ENCODE measurements at regions not wholly inside any gene's neighbourhood (a gene's known extent, or its start where the extent isn't known, plus 50 kb on each side); places are given as distances from the start of the nearest gene placed in this dataset.

DNA sequence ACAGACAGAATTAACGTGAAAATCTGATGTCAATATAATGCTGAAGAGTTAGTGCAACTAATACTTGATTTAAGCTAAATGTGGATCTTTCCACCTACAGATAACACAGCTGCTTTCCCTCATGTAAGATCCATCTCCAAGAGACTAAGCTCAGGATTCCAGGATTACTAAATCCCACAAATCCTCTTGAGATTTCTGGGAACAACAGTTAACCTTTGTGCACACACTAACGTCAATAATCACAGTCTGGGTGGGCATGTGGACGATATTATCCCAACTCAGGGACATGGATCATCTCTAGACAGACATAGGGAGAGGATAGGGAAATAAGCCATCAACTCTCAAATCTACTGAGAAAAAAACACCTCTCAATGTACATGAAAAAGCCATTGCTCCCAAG lies 432.6 kb downstream of the SATB2 start:
- DNase-seq (ENCODE audit: low read depth in 2 of 2) = no peak

DNA sequence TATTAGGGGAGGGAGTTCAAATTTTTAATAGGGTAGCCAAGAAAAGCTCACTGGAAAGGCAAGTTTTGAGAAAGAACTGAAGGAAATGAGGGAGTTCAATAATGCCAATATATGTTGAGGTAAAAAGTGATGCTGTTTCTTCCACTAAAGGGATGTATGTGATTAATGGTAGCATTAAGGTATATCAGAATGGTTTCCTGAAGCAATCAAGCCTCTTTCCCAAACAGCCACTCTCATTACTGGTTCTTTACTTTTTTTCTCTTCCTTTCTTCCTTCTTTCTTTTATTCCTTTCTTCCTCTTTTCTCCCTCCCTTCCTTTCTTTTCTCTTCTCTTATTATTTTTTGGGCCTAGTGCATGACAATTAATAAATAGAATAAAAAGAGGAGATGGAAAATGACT lies 433.5 kb downstream of the SATB2 start:
- no peak for DNase-seq (ENCODE audit: low read depth in 2 of 2)

- no peak for DNase-seq (ENCODE audit: low read depth in 2 of 2)
Observed at GRCh38 chr2:199019898-199020507, 437.7 kb downstream of the SATB2 start.

DNA sequence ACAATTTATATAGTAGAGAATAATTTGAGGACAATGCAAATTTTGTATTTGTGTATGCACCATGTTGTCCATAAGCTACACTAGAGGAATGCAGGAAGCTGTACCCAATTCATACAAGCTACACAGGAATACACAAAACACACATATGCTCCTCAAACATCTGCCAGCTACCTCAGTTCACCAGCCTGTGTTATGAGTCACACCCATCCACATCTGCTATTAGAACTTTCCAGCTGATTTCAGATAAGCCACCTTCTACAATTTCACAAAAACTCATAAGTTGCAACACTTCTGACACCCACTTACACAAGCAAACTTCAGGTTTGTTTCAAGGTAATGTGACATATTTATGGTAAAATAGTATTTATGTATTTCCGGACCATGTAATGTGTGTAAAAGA lies 438.9 kb downstream of the SATB2 start:
- no peak for DNase-seq (ENCODE audit: low read depth in 2 of 2)

DNA sequence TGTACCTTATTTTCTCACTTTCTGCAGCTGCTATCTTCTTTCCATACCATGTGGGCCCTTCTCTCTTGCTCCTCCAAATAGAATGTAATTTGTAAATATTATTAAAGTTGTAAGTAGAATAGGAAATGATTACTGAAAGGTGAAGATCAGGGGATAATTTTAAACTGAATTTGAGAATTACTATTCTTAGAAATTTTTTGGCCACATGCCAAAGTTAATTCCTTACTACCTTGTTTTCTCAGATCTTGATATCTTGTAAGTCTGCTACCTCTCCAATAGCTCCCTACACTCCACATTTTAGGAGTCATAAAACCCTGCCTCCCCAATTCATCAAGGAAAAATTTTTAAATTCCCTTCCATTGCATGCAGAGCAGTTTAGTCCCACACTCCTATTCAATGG lies 442.7 kb downstream of the SATB2 start:
- no peak for DNase-seq (ENCODE audit: low read depth in 2 of 2)

- DNase-seq (ENCODE audit: low read depth in 2 of 2) = no peak
Observed at GRCh38 chr2:199014226-199014625, 443.5 kb downstream of the SATB2 start.

DNA sequence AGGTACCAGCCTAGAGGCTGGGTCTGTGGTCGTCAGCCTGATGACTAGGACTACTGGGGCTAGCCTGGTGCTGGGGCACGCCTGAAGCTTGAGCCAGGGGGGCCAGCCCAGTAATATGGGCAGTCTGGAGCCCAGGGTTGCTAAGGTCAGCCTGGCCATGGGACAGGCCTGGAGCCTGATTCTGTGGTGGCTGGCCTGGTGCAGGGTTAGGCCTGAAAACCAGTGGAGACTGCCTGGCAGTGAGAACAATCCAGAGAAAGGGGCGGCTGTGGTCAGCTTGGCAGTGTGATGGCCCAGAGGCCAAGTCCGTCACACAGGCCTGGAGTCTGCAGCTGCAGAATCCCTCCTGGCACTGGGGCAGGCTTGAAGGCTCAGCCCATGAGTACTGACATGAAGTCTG lies 445.8 kb downstream of the SATB2 start:
- DNase-seq (ENCODE audit: low read depth in 2 of 2) = no peak

- DNase-seq (ENCODE audit: low read depth in 2 of 2) = no peak
Observed at GRCh38 chr2:198994678-198995077, 463.1 kb downstream of the SATB2 start.

GRCh38 chr2:198991431-198991830 lies 466.3 kb downstream of the SATB2 start:
- no peak for DNase-seq (ENCODE audit: low read depth in 2 of 2)

- no peak for DNase-seq (ENCODE audit: low read depth in 2 of 2)
Observed at GRCh38 chr2:198975779-198976178, 482.0 kb downstream of the SATB2 start.

DNA sequence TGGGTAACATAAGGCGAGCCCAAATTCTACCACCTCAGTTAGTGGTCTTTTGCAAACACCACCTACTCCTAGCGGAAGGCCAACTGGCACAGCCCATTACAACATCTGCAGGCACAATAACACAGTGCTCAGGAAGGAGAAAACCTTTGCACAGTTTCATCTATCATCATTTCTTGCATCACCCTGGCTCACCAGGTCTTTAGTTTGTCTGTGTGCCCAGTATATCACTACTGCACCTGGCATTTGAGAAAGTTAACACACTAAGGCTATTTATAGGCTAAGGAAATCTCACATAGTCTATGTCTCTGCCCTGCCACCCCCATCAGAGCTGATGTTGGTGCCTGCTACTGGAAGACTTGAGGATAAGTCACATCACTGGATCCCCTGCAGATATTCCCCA lies 484.0 kb downstream of the SATB2 start:
- no peak for DNase-seq (ENCODE audit: low read depth in 2 of 2)

DNA sequence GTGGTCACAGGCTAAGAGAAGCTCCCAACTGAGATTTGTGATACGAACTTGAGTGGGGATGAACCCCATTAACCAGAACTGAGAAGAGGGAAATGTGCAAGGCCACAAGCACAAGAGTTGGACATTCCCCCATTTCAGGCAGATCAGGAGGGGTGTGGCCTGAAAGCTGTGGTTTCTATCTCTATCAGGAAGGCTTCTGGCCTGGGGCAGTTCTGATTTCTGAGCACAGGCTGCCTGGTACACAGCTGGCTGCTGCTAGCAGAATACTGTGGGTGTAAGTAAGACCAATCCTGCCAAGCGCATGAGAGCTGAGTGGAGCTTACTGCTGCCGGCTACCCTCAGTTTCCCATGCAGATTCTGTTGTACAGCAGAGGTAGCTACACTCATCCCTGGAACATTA lies 484.6 kb downstream of the SATB2 start:
- DNase-seq (ENCODE audit: low read depth in 2 of 2) = no peak

GRCh38 chr2:198968545-198968944 lies 489.2 kb downstream of the SATB2 start:
- no peak for DNase-seq (ENCODE audit: low read depth in 2 of 2)

DNA sequence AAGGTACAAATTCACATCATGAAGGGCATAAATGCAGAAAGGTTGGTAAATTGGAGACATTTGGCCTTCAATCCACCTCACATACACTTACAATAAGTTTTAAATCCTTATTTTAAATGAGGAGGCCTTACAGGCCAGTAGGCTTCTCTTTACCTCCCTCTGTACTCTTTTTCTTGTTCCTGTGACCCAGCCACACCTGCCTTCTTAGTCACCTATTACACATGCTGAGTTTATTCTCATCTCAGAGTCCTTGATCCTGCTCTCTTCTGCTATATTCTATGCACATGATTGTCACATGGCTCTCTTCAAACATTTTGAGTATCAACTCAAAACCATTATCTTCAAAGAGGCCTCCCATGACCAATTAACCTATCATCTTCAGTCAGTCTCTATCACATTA lies 491.5 kb downstream of the SATB2 start:
- no peak for DNase-seq (ENCODE audit: low read depth in 2 of 2)

DNA sequence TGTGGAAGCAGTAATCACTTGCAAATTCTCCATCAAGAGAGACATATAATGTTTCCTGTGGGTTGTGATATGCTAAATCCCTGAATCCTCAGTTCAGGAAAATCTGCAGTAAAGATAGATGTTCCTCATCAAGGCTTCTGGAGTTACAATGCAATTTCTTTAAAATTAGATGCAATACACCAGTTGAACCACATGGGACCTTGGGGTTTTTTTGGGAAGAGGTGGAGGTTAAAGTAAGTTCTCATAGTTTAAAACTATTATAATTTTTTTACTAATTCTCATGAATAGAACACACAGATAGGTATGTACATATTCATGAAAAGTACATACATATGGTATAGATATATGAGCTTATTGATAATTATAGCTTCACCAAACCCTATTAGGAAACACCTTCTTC lies 496.2 kb downstream of the SATB2 start:
- no peak for DNase-seq (ENCODE audit: low read depth in 2 of 2)

- no peak for DNase-seq (ENCODE audit: low read depth in 2 of 2)
Observed at GRCh38 chr2:198957181-198957580, 500.6 kb downstream of the SATB2 start.

DNA sequence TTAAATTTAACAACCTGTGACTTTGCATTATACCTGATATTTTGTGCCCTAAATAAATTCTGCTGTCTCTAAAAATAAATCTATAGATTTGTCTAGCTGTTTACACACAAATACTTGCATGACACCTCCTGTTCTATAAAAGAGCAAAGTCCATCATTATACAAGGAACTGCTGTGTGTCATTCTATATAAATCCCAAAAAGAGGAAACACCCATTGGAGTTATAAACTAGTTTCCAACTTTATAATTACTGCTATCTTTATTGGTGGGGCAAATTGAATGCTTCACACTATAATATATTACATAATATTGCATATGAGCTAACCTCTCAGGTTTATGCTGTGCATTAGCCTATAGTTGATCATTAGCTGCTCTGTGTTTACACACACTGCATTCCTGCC lies 504.4 kb downstream of the SATB2 start:
- no peak for DNase-seq (ENCODE audit: low read depth in 2 of 2)

GRCh38 chr2:198950803-198951202 lies 506.9 kb downstream of the SATB2 start:
- no peak for DNase-seq (ENCODE audit: low read depth in 2 of 2)

- no peak for DNase-seq (ENCODE audit: low read depth in 2 of 2)
Observed at GRCh38 chr2:198945496-198945895, 512.2 kb downstream of the SATB2 start.

GRCh38 chr2:198930170-198930569 lies 527.6 kb downstream of the SATB2 start:
- no peak for DNase-seq (ENCODE audit: low read depth in 2 of 2)

GRCh38 chr2:198928026-198928425 lies 529.7 kb downstream of the SATB2 start:
- no peak for DNase-seq (ENCODE audit: low read depth in 2 of 2)

GRCh38 chr2:198917926-198918720 lies 539.6 kb downstream of the SATB2 start:
- DNase-seq (ENCODE audit: low read depth in 2 of 2) = no peak

DNA sequence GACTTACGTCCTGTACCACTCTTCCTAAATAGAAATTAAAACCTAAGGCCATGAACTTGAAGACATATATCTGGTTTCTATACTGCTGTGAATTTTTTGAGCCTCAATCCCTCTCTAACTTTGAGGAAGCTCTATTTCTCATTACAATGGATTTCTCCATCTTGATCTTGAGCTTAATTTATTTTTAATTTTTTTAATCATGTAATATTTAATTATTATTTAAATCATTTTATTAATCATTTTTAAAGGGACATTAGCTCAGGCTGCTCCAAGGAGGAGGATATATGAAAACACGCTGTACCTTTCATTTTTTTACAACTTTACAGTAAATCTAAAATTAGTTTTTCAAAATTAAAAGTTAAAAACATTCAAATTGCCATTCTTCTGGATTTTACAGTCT lies 540.5 kb downstream of the SATB2 start:
- no peak for DNase-seq (ENCODE audit: low read depth in 2 of 2)

Measured in stimulated activated CD4-positive, alpha-beta T cell treated with anti-CD3 and anti-CD28 coated beads, Interleukin-1b, Interleukin-23, amount 100 ng/mL, for 1 hour (primary cell).